ENCODE measurements at regions not wholly inside any gene's neighbourhood (a gene's known extent, or its start where the extent isn't known, plus 50 kb on each side); places are given as distances from the start of the nearest gene placed in this dataset.
A peak's percentile ranks its signal among the peaks of the same experiment; 100 is the strongest.
"Not testable (repeated sequence)": the region's sequence is repeated elsewhere in the genome, so short reads cannot be mapped to it uniquely, and the experiment has no call there.

- no peak overlapping the region for H3K4me3 ChIP-seq (ENCODE audit: low read length)
- no peak for DNase-seq (ENCODE audit: low read depth)
- no peak for TF ChIP-seq CTCF (conservative IDR thresholded peaks at IDR 0.05; ENCODE audit: low read depth, low read length)
Measured at GRCh38 chr13:80931766-80932165, 590.8 kb upstream of the SPRY2 start.

- H3K4me3 ChIP-seq (ENCODE audit: low read length): no peak overlapping the region
- DNase-seq (ENCODE audit: low read depth): no peak
- no peak for TF ChIP-seq CTCF (conservative IDR thresholded peaks at IDR 0.05; ENCODE audit: low read depth, low read length)
Measured at GRCh38 chr13:80931118-80931517, 590.2 kb upstream of the SPRY2 start.

- TF ChIP-seq CTCF (conservative IDR thresholded peaks at IDR 0.05; ENCODE audit: low read depth, low read length): no peak
- no peak overlapping the region for H3K4me3 ChIP-seq (ENCODE audit: low read length)
- no peak for DNase-seq (ENCODE audit: low read depth)
Measured at GRCh38 chr13:80928241-80928640, 587.3 kb upstream of the SPRY2 start.

GRCh38 chr13:80926024-80926423, 585.1 kb upstream of the SPRY2 start:
- H3K4me3 ChIP-seq (ENCODE audit: low read length); DNase-seq (ENCODE audit: low read depth): not testable (repeated sequence)

GRCh38 chr13:80924596-80924995, 583.7 kb upstream of the SPRY2 start:
- H3K4me3 ChIP-seq (ENCODE audit: low read length): no peak overlapping the region
- no peak for TF ChIP-seq CTCF (conservative IDR thresholded peaks at IDR 0.05; ENCODE audit: low read depth, low read length)
- no peak for DNase-seq (ENCODE audit: low read depth)

- TF ChIP-seq CTCF (conservative IDR thresholded peaks at IDR 0.05; ENCODE audit: low read depth, low read length): peak; percentile 35
- DNase-seq (ENCODE audit: low read depth): no peak
- H3K4me3 ChIP-seq (ENCODE audit: low read length): no peak overlapping the region
Measured at GRCh38 chr13:80923907-80924306, 583.0 kb upstream of the SPRY2 start.

GRCh38 chr13:80921971-80922370, 581.0 kb upstream of the SPRY2 start:
- no peak for DNase-seq (ENCODE audit: low read depth)
- no peak overlapping the region for H3K4me3 ChIP-seq (ENCODE audit: low read length)
- no peak for TF ChIP-seq CTCF (conservative IDR thresholded peaks at IDR 0.05; ENCODE audit: low read depth, low read length)

GRCh38 chr13:80921541-80921940, 580.6 kb upstream of the SPRY2 start:
- no peak for DNase-seq (ENCODE audit: low read depth)
- TF ChIP-seq CTCF (conservative IDR thresholded peaks at IDR 0.05; ENCODE audit: low read depth, low read length): no peak

More at GRCh38 chr13:80921541-80921940, 580.6 kb upstream of the SPRY2 start:
- H3K4me3 ChIP-seq (ENCODE audit: low read length): no peak overlapping the region
